Progenitor cell of endocrine pancreas (in vitro differentiated cells): ENCODE measurements at regions not wholly inside any gene's neighbourhood (a gene's known extent, or its start where the extent isn't known, plus 50 kb on each side); places are given as distances from the start of the nearest gene placed in this dataset.

ENCODE experiments used
- DNase-seq: peaks from one replicate; pipeline ENCODE4 v3.0.0; 2021; ENCODE audit warnings: low spot score; ENCODE audit not compliant: unreplicated experiment
- H3K27ac Mint-ChIP-seq: 2 replicates; pipeline ENCODE4 v1.8.0; 2021; ENCODE audit warnings: mild to moderate bottlenecking, moderate library complexity, mixed read lengths
- H3K27me3 Mint-ChIP-seq: 2 replicates; pipeline ENCODE4 v1.8.0; 2021; ENCODE audit warnings: mixed read lengths
- H3K36me3 Mint-ChIP-seq: 2 replicates; pipeline ENCODE4 v1.8.0; 2022; ENCODE audit warnings: mixed read lengths; ENCODE audit not compliant: insufficient read depth
- H3K4me1 Mint-ChIP-seq: 2 replicates; pipeline ENCODE4 v1.8.0; 2021; ENCODE audit warnings: low read depth, mixed read lengths
- H3K4me3 Mint-ChIP-seq: 2 replicates; pipeline ENCODE4 v1.8.0; 2021; ENCODE audit warnings: low read depth, mild to moderate bottlenecking, moderate library complexity, mixed read lengths
- H3K9me3 Mint-ChIP-seq: 2 replicates; pipeline ENCODE4 v1.8.0; 2021; ENCODE audit warnings: low read depth, mixed read lengths
- CTCF ChIP-seq: fragments of 200-600 bp; sonication (generic); IDR thresholded peaks from one replicate; pipeline ENCODE4 v1.5.0; 2021; ENCODE audit warnings: antibody characterized with exemption, mild to moderate bottlenecking; ENCODE audit not compliant: unreplicated experiment

GRCh38 chr4:38213083-38213805 is 253.0 kb downstream of the PTTG2 start:
- no peak overlapping the region for H3K4me3 Mint-ChIP-seq
- no peak for TF ChIP-seq CTCF
- peaks cover 3% of the 10 kb centered on the region for H3K9me3 Mint-ChIP-seq
- no peak overlapping the region for H3K27ac Mint-ChIP-seq
- no peaks in the 10 kb centered on the region for H3K27me3 Mint-ChIP-seq
- no peak for DNase-seq
- no peaks in the 10 kb centered on the region for H3K36me3 Mint-ChIP-seq
- peaks cover 2% of the 10 kb centered on the region for H3K4me1 Mint-ChIP-seq

GRCh38 chr4:38222892-38223291 is 262.7 kb downstream of the PTTG2 start:
- peaks cover 3% of the 10 kb centered on the region for H3K9me3 Mint-ChIP-seq
- no peaks in the 10 kb centered on the region for H3K27me3 Mint-ChIP-seq
- TF ChIP-seq CTCF, result no peak
- H3K4me3 Mint-ChIP-seq, result no peak overlapping the region
- H3K27ac Mint-ChIP-seq, result peak overlapping the region; percentile 94
- peaks cover 30% of the 10 kb centered on the region for H3K4me1 Mint-ChIP-seq
- H3K36me3 Mint-ChIP-seq, result peaks cover 1% of the 10 kb centered on the region
- DNase-seq, result no peak

- peaks cover 30% of the 10 kb centered on the region for H3K4me1 Mint-ChIP-seq
- H3K27me3 Mint-ChIP-seq, result no peaks in the 10 kb centered on the region
- no peak for DNase-seq
- H3K36me3 Mint-ChIP-seq, result peaks cover 1% of the 10 kb centered on the region
- peaks cover 3% of the 10 kb centered on the region for H3K9me3 Mint-ChIP-seq
- no peak for TF ChIP-seq CTCF
- no peak overlapping the region for H3K4me3 Mint-ChIP-seq
- H3K27ac Mint-ChIP-seq, result peak overlapping the region; percentile 94
Observed at GRCh38 chr4:38223306-38223705, 263.1 kb downstream of the PTTG2 start.

- H3K27me3 Mint-ChIP-seq, result no peaks in the 10 kb centered on the region
- peak overlapping the region; percentile 94 for H3K27ac Mint-ChIP-seq
- TF ChIP-seq CTCF, result no peak
- H3K36me3 Mint-ChIP-seq, result peaks cover 1% of the 10 kb centered on the region
- peak overlapping the region; percentile 11 for H3K4me3 Mint-ChIP-seq
- peaks cover 3% of the 10 kb centered on the region for H3K9me3 Mint-ChIP-seq
- H3K4me1 Mint-ChIP-seq, result peaks cover 32% of the 10 kb centered on the region
- no peak for DNase-seq
Observed at GRCh38 chr4:38223782-38224236, 263.6 kb downstream of the PTTG2 start.

- DNase-seq, result no peak
- peak overlapping the region; percentile 3 for H3K27ac Mint-ChIP-seq
- H3K9me3 Mint-ChIP-seq, result peaks cover 3% of the 10 kb centered on the region
- H3K36me3 Mint-ChIP-seq, result peaks cover 1% of the 10 kb centered on the region
- no peaks in the 10 kb centered on the region for H3K27me3 Mint-ChIP-seq
- H3K4me3 Mint-ChIP-seq, result no peak overlapping the region
- H3K4me1 Mint-ChIP-seq, result peaks cover 42% of the 10 kb centered on the region
- no peak for TF ChIP-seq CTCF
Observed at GRCh38 chr4:38224850-38225249, 264.7 kb downstream of the PTTG2 start.
